H1 (cell line): ENCODE measurements at regions not wholly inside any gene's neighbourhood (a gene's known extent, or its start where the extent isn't known, plus 50 kb on each side); places are given as distances from the start of the nearest gene placed in this dataset.

Experiments used
- BRCA1 ChIP-seq: IDR thresholded peaks from 2 replicates; pipeline ENCODE4 v1.6.1; 2012; ENCODE audit warnings: low read depth, low read length, improper control_type of control experiment
- CBX5 ChIP-seq: fragments of 300-800, 300-1000 bp; sonication (generic); IDR thresholded peaks from 2 replicates; pipeline ENCODE4 v1.7.1; 2016; ENCODE audit warnings: antibody characterized with exemption, low read length, low read depth
- CTBP2 ChIP-seq: IDR thresholded peaks from 2 replicates; pipeline ENCODE4 v1.7.0; 2011; ENCODE audit warnings: borderline replicate concordance, mild to moderate bottlenecking, moderate library complexity, mixed read lengths, low read length; ENCODE audit not compliant: insufficient read depth, insufficient read length
- CTCF ChIP-seq, 3 experiments: IDR thresholded peaks; 1 replicate in 2 of 3; 2 replicates in 1 of 3; pipeline versions ENCODE4 v1.5.1 to v1.6.1; 2011; ENCODE audit warnings: low read length in 3 of 3, mild to moderate bottlenecking in 3 of 3, inconsistent platforms in 2 of 3, low read depth in 1 of 3, moderate library complexity in 1 of 3; ENCODE audit not compliant: insufficient read depth in 1 of 3; ENCODE audit errors: control extremely low read depth in 1 of 3
- EZH2 ChIP-seq: fragments of 200-600 bp; sonication (generic); IDR thresholded peaks from 2 replicates; pipeline ENCODE4 v1.7.1; 2012; ENCODE audit warnings: low read depth, mild to moderate bottlenecking, moderate library complexity, low read length, inconsistent platforms; ENCODE audit not compliant: severe bottlenecking
- GABPA ChIP-seq: IDR thresholded peaks from 2 replicates; pipeline ENCODE4 v1.6.1; 2011; ENCODE audit warnings: mild to moderate bottlenecking, low read length, moderate library complexity, borderline replicate concordance; ENCODE audit not compliant: insufficient read depth
- HDAC6 ChIP-seq: IDR thresholded peaks from one replicate; pipeline ENCODE4 v1.7.1; 2012; ENCODE audit warnings: low read depth, mild to moderate bottlenecking, inconsistent platforms, low read length, moderate library complexity
- POLR2A ChIP-seq, 2 experiments: IDR thresholded peaks; 1 replicate in 1 of 2; 2 replicates in 1 of 2; pipeline ENCODE4 v1.6.1; 2011; ENCODE audit warnings: low read depth in 2 of 2, low read length in 2 of 2, mild to moderate bottlenecking in 2 of 2; ENCODE audit errors: control extremely low read depth in 1 of 2
- POLR2AphosphoS5 ChIP-seq: IDR thresholded peaks from 2 replicates; pipeline ENCODE4 v1.6.1; 2011; ENCODE audit warnings: low read depth, low read length
- TF ChIP-seq, protein P1 (sequence below): IDR thresholded peaks from 2 replicates; pipeline ENCODE4 v1.6.1; 2011; ENCODE audit warnings: low read length, improper control_type of control experiment
- TF ChIP-seq, protein P2 (sequence below): IDR thresholded peaks from 2 replicates; pipeline ENCODE4 v1.6.1; 2011; ENCODE audit warnings: low read depth, mild to moderate bottlenecking, low read length; ENCODE audit not compliant: insufficient read depth

- TF ChIP-seq BRCA1 (no peak), HDAC6 (no peak), CTCF (IDR thresholded peaks at IDR 0.05; ENCODE audit: control extremely low read depth in 1 of 3, insufficient read depth in 1 of 3, low read depth in 1 of 3, low read length in 3 of 3) (no peak), POLR2AphosphoS5 (no peak), CTBP2 (no peak), EZH2 (no peak), POLR2A (IDR thresholded peaks at IDR 0.05; ENCODE audit: control extremely low read depth in 1 of 2, low read depth in 2 of 2, low read length in 2 of 2) (no peak), GABPA (no peak), CBX5 (no peak)
- TF ChIP-seq, protein P1, sequence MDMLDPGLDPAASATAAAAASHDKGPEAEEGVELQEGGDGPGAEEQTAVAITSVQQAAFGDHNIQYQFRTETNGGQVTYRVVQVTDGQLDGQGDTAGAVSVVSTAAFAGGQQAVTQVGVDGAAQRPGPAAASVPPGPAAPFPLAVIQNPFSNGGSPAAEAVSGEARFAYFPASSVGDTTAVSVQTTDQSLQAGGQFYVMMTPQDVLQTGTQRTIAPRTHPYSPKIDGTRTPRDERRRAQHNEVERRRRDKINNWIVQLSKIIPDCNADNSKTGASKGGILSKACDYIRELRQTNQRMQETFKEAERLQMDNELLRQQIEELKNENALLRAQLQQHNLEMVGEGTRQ = no peak
- TF ChIP-seq, protein P2, sequence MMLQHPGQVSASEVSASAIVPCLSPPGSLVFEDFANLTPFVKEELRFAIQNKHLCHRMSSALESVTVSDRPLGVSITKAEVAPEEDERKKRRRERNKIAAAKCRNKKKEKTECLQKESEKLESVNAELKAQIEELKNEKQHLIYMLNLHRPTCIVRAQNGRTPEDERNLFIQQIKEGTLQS = no peak
Measured at GRCh38 chr12:124491310-124491709, 76.1 kb downstream of the NCOR2 start.
